ENCODE measurements at regions not wholly inside any gene's neighbourhood (a gene's known extent, or its start where the extent isn't known, plus 50 kb on each side); places are given as distances from the start of the nearest gene placed in this dataset.

DNA sequence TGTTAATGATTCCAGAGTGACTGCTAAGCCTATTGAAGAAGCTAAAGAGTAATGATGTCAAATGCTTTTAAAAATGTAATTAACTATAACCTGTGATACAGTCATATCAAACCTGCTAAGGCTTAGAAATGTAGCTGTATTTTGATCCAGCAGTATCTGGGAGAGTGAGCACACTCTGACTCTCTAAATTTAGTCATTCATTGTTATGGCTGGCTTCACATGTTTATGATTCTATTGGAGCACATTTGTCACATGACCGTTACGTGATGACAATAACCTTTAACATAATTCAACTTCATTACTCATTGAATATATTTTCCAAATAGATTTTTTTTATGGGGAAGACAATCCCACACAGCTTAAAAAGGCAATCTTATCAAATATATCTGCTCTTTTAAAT, 587.1 kb downstream of the LMO4 start:
- DNase-seq (ENCODE audit: low read depth in 2 of 2) = no peak

DNA sequence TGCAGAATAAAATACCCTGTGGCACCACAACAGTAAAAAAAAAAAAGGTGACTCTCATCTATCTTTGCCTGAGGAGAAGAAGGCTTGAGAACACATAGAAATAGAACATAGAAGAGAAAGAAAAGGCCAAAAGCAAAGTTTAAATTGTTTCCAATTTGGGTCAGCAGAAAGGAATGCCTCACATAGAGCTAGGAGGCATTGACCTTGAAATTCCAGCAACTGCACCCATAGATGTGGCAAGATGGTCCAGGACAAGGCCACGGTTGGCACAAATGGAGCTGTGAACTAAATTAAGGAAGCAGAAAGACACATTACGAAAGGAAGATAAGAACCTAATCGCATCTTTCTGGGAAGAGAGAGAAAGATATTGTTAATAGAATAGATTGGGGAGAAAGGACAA, 588.3 kb downstream of the LMO4 start:
- no peak for DNase-seq (ENCODE audit: low read depth in 2 of 2)

DNA sequence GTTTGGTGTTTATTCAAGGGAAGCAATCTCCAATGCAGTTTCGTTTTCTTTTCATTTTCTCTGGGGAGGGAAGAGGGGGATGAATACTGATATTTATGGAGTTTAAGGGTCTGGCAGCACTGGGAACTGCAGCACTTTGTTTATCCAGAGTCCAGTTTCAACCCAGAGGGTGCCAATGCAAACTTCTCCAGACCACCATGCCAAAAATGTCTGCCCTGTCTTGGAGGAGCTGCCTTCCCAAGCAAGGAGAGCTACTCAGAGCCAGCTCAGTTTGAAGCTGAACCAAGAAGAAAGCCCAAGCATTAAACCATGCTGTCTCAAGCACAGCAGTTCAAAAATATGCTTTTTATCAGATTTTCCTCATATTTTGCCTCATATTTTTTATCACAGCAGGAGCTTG, 589.7 kb downstream of the LMO4 start:
- no peak for DNase-seq (ENCODE audit: low read depth in 2 of 2)

DNA sequence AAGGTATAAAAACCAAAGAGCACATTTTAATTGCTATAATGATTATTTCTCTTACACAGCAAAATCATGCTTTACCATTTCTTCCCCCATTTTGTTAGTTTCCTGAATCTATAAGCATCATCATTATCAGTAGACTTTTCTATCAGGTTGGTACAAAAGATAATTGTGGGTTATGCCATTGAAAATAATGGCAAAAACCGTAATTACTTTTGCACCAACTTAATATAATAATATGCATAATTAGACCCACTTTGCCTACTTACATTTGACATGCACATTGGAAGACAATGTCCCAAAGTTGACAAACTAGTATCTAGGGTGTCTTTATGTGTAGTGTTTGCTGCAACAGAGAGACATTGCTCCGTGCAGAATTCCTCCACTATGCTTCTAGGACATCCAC, 594.2 kb downstream of the LMO4 start:
- no peak for DNase-seq (ENCODE audit: low read depth in 2 of 2)

DNA sequence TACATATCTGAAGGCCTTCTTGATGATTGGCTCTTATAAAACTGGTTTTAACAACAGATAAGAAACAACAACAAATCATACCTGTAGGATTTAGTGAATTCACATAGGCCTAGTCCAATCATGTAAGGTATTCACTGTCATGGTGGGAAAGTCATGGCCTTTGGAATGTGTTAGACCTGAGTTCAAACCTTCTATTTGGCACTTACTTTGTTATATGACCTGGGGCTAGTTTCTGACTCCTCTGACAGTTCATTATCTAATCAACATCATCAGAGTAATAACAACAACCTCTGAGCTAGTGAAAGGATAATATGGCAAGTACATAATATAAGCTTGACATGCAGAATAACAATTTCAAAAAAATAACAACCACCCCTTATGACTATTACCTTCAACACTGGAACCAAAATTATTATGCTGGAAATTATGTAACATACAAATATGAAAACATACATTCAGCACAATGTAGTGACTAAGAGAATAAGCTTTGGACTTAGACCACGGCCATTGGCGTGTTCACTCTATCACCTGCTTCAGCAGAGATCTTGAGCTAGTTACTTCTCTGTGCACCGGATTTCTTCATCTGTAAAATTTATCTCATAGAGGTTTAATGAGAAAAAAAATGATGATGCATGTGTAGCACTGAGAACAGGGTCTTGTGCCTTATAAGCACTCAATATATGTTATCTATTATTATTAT, 597.6 kb downstream of the LMO4 start:
- DNase-seq (ENCODE audit: low read depth in 2 of 2) = no peak

DNA sequence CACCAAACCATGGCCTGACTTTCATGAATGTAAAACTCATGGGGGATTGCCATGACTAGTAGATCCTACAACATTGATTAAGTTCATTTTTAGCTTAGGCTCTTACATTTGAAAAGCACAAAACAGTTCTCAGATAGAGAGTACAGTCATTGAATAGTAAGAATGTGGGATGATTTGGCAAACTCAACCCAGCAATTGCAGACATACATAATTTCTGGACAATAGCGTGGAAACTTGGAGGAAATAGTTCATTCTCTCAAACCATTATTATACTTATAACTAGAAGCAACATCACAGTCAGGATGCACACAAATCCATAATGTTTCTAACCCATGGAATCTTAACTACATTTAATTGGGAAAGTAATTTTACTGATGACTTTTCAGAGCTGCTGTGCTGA, 598.2 kb downstream of the LMO4 start:
- DNase-seq (ENCODE audit: low read depth in 2 of 2) = no peak

DNA sequence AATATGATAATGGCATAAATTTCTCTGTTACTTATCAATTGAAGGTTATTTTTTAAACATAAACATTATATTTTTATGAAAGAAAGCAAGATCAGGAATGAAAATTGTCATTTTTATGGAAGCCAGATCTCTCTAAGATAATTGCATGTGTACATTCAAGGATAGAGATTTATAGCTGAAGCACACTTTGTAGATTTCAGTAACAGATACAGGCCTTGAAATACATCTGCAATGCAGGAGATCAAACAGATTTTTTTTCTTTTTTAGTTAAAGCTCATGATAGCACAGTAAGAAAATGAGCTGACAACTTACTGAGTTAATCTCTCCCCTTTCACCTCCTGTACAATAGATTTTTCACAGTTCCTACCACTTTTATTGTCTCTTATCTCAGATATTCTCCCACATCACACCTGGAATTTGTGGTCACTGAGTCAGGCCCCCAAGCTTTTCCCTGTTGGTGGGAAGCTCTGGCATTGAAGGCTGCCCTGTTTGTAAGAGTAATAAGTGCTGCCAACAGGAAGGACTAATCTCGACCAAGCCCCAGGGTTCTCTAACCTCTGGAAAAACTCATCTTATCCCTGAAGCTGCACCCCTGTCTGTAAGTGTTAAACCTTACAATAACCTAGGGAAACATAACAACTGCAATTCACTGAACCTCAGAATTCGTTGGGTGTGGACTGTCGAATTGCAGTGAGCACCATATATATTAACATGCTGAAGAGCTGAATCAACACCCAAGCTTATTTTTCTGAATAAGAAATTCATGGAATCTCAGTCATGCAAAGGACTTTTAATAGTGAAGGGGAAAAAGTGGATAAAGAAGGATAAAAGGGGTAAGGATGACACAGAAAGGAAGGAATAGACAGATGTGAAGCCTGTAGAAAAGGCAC, 599.0 kb downstream of the LMO4 start:
- no peak for DNase-seq (ENCODE audit: low read depth in 2 of 2)

DNA sequence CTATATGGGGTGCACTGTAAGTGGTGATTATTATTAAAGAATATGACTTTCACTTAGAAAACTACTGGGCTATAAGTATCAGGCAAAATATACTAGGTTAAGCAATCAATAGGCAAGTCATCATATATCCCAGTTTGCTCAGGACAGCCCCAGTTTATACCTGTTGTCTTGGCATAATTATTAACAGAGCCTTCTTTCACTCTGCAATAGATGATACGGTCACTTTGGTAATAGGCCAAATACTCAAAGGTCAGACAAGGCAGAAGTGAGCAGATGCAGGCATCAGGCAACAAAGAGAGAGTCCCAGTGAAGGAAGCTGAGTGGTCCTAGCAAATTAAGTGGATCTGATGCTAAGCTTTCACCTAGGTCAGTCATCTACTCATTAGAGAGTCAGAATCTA, 599.9 kb downstream of the LMO4 start:
- DNase-seq (ENCODE audit: low read depth in 2 of 2) = no peak

DNA sequence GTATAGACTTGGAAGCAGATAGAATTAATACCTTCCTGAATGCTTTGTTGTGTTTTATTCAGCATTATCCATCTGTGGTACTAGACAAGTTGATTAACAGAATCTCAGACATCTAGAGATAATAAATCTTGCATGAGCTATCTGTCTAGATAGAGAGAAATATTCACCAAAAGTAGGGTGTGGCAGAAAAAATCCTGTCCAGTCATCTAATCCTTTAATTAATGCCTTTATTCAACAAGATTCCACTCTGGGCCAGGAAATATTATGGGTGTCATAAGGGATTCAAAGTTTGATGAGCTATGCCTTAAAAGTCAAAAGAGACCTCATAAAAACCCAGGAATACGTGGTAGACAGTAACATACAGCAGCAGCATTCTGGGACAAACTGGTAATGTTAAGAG, 601.2 kb downstream of the LMO4 start:
- DNase-seq (ENCODE audit: low read depth in 2 of 2) = no peak

DNA sequence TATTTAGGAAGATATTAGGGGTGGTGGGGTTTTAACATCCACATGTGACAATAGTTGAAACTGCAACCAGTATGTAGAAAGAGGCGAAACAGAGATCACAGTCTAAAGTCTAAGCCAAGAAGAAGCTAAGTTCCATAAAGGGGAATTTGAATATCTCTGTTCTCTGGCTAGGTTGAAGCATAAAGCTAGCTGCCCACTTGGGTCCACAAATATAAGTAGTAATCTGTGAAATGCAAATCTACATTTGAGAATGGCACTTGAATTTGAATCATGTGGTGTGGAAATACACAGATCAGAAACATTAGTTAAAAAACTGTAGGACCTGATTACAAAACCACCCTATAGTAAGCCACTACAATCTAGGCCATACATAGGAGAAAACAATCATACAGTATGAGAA, 602.1 kb downstream of the LMO4 start:
- DNase-seq (ENCODE audit: low read depth in 2 of 2) = no peak

DNA sequence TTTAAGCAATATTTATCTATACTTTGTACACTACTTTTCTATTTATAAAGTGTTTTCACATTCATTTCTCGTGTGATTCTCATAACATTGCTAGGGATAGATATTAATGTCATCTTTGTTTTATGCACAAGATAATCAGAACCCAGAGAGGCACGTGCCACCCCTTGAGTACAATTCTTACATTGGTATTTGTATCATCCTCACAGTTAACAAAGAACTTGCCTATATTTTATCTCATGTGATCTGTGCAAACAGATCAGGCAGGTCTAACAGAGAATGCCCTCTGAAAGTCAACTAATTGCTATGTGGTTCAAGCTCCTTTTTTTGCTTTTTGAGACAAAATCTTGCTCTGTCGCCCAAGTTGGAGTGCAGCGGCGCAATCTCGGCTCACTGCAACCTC, 604.5 kb downstream of the LMO4 start:
- no peak for DNase-seq (ENCODE audit: low read depth in 2 of 2)

DNA sequence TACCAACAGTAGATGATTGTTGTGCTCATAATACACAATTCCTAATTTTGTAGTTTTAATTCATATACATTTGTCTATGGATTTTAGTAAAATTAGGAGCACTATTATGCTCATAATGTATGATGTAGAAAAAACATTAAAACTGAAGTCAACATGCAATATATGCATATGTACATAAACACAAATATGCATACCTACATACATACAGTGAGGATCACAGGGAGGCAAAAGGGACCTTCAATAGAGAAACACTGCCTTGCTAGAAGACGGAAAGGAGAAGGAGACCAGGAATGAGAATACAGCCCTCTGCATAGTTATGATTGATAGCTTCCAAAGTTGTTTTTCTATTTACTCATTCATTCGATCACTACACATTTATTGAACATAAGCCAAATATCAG, 606.5 kb downstream of the LMO4 start:
- no peak for DNase-seq (ENCODE audit: low read depth in 2 of 2)

DNA sequence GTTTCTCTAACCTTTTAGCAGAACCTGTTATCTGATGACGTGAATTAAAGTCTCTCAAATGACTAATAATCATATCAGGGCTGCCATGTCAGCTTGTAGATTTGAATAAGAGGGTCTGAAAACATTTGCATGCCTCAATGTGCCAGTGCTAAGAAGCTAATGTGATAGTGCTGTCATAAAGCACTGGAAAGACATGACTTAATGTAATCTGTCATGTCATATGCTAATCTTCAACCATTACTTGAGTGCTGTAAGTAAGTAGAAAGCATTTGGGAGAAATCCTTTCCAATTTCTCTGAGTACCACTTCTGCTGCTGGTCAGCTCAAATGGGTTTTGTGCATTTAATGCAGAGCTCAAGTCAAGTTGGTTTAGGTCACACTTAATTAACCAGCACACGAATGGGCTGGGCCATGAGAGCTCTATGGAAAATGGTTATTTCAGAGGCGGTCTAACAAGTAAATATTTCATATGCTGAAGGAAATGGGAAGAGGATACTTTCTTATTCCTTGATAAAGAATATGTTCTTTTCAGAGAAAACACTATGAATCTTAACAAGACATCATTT, 609.2 kb downstream of the LMO4 start:
- DNase-seq (ENCODE audit: low read depth in 2 of 2) = no peak

DNA sequence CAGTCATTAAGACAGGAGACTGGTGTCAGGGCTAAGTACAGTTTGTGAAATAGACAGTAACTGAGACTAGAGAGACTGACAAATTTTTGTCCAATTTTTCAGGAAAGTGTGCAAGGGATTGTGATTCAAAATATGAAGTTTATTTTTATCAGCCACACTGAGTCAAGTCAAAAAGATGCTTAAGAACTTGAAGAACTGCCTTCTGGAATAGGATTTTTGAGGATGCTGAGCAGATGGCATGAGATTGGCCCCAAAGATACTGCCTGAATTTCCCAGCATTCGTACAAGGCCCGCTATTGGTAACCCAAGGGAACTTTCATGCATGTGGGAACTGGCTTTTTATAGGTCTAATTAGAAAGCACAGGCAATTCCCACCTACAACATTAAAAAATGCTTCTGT, 610.0 kb downstream of the LMO4 start:
- DNase-seq (ENCODE audit: low read depth in 2 of 2) = no peak

DNA sequence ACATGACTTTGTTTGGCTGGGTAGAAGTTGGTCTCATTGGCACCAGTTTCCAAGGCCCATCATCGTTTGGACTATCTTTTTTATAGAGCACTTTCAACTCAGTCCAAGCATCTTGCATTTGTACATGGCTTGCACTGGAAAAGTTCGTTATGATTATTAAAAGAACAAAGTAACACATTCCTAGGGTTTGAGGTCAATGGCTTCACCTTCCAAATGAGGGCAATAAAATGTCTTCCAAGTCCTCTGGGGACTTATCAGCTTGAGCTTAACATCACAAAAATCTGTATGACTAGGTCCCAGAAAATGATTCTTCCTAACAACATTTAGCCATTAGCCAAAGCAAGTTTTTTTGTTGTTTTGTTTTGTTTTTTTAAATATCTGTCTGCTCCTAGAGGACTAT, 610.8 kb downstream of the LMO4 start:
- DNase-seq (ENCODE audit: low read depth in 2 of 2) = no peak

DNA sequence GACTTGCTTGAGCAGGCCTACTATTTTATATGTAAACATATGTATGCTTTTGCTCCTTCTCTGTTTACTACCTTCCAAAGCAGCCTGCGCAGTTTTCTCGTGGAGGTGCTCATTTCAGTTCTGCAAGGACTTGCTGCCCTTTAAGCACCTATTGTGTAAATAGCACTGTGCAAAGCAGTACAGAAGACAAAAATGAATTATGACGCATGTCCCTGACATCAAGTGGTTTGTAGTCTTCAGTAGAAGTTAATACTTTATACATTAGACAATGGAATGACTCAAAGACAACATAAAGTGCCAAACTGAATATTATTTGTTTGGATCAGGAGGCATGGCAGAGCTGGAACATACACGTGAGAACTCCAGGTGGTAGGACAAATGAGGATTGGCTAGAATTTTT, 611.7 kb downstream of the LMO4 start:
- no peak for DNase-seq (ENCODE audit: low read depth in 2 of 2)

DNA sequence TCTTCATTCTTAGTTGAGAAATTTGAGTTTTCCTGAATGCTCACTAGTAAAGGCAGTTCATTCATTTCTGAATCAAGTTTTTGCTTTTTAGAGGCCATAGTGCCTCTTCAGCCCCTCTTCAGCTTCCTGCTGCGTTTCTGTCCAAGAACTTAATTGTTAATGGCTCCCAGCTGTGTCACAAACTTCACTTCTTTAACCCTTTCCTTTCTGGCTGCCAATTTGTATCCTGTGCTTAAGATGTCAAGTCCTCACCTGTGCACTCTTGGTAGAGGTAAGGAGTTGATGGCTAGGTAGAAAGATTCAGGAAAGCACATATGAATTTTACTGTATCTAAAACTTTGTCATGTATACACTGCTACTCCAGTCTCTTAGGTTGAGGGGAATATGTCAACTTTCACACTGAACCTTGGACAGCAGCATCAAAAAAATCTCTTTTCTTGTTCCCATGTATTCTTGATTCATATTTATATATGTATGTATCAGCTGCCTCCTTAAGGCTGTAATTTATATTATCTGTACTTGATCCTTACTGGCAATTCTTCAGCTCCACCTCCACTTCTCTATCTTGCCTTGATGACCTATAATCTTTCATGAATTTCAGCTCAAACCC, 612.8 kb downstream of the LMO4 start:
- no peak for DNase-seq (ENCODE audit: low read depth in 2 of 2)

DNA sequence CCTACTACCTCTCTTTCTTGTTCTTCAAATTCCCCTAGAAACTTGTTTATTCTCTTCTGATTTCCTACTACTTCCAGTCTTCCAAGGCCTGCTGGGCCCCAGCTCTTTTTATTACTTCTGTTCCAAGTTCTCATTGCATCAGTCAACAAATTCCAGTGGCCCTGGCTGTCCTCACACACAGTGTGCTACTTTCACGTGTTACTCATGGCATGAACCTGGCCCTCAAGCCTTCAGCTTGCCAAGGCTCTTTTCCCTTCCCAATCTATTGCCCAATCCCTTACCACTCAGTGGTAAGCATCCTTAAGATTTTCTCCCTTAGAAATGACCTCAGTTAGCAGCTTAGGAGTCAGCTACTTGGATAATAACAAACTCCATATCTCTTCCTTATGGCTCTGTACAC, 613.5 kb downstream of the LMO4 start:
- no peak for DNase-seq (ENCODE audit: low read depth in 2 of 2)

DNA sequence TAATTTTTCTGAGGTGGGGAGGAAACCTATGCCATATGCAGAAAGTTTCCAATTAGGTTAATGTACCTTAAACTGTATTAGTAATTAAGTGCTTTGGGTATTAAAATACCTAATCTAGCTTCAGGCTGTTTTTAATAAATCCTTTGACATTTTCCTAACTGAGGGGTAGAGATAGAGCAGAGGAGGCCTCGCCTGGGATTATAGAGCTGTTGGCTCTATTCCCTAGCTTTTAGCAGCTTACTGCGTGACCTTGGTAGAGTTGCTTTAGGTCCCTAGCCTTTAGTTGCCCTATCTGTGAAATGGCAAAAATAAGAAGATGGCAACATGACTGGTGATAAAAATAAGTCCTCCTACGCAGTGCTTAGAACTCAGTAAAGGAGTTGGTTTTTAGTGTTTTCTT, 621.0 kb downstream of the LMO4 start:
- no peak for DNase-seq (ENCODE audit: low read depth in 2 of 2)

DNA sequence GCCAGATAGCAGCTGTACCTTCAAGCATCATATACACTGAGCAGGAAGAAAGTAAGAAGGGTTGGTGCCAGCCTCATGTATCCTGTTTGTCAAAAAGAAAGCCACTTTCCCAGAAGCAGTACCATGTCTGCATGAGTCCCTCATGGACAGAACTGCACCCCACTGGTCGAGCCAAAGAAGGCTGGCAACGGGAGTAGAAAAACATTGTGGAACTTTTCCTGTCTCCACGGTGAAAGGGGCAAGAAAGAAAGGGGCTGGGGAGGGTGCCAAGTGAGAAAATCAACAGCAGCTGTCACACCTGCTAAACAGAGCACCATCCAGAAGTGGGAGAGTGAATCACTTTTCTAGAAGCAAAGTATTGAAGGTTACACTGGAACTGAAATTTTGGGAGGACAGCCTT, 621.7 kb downstream of the LMO4 start:
- no peak for DNase-seq (ENCODE audit: low read depth in 2 of 2)

DNA sequence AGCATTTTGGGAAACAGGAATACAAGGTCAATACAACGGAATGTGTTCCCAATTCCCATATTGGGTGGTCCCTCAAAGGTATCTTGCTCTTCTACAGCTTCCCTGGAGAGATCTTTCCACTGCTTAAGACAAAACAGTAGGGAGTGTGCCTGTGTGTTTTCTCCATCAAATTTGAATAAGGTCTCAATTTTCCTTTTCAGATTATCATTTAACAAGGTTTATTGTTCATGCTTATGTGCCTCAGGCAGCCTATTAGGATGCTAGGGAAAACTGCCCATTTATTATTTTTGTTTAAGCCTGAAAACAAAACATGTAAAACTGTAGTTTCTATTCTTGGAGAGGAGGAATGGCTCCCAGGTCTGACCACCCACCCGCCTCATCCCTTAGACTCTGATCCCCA, 622.7 kb downstream of the LMO4 start:
- no peak for DNase-seq (ENCODE audit: low read depth in 2 of 2)

DNA sequence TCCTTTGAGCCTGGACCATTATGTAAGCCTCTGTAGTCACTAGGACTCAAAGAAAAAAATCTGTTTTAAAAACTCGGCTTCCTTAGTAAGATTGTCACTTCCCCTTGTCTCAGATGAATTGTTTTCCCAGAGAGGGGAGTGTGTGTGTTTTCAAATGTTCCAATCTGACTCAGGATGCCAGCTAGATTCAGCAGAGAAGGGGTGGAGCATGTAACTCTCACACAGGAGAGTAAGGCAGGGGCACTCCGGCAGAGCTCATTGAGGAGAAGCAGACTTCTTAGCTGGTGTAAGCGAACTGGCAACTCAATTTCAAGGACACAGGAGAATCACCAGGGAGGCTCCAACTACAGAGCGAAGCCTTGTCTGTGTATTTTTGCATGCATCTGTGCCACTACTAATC, 623.2 kb downstream of the LMO4 start:
- DNase-seq (ENCODE audit: low read depth in 2 of 2) = no peak

DNA sequence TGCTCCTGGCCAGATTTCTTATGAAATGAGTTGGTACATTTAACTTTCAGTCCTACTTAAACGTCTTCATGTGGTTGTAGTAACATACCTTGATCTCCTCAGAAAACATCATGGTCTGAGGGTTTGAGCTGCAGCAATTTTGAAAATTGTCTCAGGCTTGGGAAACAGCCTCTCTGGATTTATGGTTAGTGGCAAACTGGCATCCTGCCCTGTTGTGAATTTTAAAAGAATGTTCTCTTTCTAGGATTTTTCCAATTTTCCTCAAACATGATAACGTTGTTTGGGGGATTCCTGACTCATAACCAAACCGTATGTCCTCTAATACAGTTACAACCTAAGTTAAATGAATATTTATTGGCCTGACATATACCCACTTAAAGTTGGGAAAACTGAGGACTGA, 624.4 kb downstream of the LMO4 start:
- DNase-seq (ENCODE audit: low read depth in 2 of 2) = no peak
